Large intestine (tissue), 3 donors: ENCODE measurements at regions not wholly inside any gene's neighbourhood (a gene's known extent, or its start where the extent isn't known, plus 50 kb on each side); places are given as distances from the start of the nearest gene placed in this dataset.

Experiments used
- DNase-seq, 2 donors: peaks; one replicate each; pipeline versions ENCODE4 v3.0.0 to v3.0.0-alpha.2; 2013
- H3K27ac ChIP-seq: one replicate; pipeline ENCODE4 v1.5.1; 2013; ENCODE audit warnings: low read length
- H3K27me3 ChIP-seq: 2 replicates; pipeline ENCODE4 v1.6.1; 2013; ENCODE audit warnings: low read length; ENCODE audit not compliant: control insufficient read depth, insufficient read depth
- H3K36me3 ChIP-seq: 2 replicates; pipeline ENCODE4 v1.6.1; 2013; ENCODE audit warnings: low read length; ENCODE audit not compliant: control insufficient read depth, insufficient read depth
- H3K4me1 ChIP-seq: one replicate; pipeline ENCODE4 v1.6.1; 2013; ENCODE audit warnings: low read length; ENCODE audit not compliant: control insufficient read depth, insufficient read depth
- H3K4me3 ChIP-seq: one replicate; pipeline ENCODE4 v1.5.1; 2013; ENCODE audit warnings: low read length
- H3K9me3 ChIP-seq: one replicate; pipeline ENCODE4 v1.6.1; 2013; ENCODE audit warnings: mild to moderate bottlenecking, low read depth, low read length, moderate library complexity; ENCODE audit not compliant: control insufficient read depth
- WGBS: methylation state at CpG from one replicate; pipeline ENCODE4 v1.1.5; 2013; ENCODE audit warnings: low lambda C conversion rate; ENCODE audit not compliant: insufficient coverage; 5-methylcytosine and 5-hydroxymethylcytosine counted together

- no peaks in the 10 kb centered on the region for H3K27me3 ChIP-seq
- H3K36me3 ChIP-seq: no peaks in the 10 kb centered on the region
- no peak overlapping the region for H3K27ac ChIP-seq
- no peak overlapping the region for H3K4me3 ChIP-seq
- H3K9me3 ChIP-seq: no peaks in the 10 kb centered on the region
- WGBS: 40% methylated on average over 1 of the region's 18 CpGs
- DNase-seq: peak in 1 of 2 donors; percentile 33
- no peaks in the 10 kb centered on the region for H3K4me1 ChIP-seq
These were observed 100.8 kb upstream of the ALDH1A3 start for GRCh38 chr15:100778831-100779288.

DNA sequence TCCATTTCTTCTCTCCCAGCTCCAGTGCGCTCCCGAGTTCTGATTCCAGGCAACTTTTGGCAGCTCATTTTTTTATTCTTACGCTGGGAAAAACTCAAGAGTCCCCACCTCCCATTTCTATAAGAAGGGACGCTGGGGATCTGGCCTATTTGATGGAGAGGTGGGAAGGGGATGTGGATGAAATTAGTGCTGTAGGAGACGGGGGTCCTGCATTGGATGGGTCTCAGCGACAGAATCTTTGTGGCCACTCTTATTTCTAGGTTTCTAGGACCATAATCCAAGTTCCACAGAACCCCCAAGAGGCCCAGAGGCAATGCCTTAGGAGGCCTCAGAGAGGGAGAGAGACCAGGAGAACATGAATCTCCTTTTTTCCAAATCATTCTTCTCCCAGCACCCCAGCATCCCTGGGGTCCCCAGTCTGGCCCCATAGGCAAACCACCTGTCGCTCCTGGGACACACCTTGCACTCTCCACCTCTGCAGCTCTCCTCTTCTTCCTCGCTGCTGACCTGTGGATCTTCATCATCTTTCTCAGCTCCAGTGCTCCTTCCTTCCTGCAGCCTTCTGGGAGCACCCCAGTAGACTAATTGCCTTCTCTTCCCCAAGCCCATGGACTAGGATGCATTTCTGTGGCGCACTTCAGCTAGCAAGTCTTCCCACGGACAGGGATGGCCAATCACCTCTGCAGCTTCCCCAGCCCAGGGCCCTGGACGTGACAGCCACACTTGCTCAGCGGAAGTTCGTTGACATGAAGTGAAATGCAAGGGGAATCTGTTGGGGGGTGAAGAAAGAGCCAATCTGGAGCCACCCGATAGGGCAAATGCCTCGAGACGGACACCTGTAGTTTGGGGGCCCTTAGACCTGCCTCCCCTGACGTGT, 100.1 kb upstream of the ALDH1A3 start:
- Histone ChIP-seq H3K4me1 (no peaks in the 10 kb centered on the region), H3K27ac (no peak overlapping the region), H3K27me3 (no peaks in the 10 kb centered on the region), H3K9me3 (no peaks in the 10 kb centered on the region), H3K4me3 (no peak overlapping the region), H3K36me3 (no peaks in the 10 kb centered on the region)
- WGBS: 100% methylated on average over 2 of the region's 17 CpGs
- no peak for DNase-seq

- Histone ChIP-seq H3K4me1 (no peaks in the 10 kb centered on the region), H3K36me3 (no peaks in the 10 kb centered on the region), H3K4me3 (no peak overlapping the region), H3K9me3 (no peaks in the 10 kb centered on the region), H3K27me3 (no peaks in the 10 kb centered on the region), H3K27ac (no peak overlapping the region)
- no peak for DNase-seq
- WGBS: no CpG with 5 or more reads among the region's 13 CpGs
These were observed 99.3 kb upstream of the ALDH1A3 start for GRCh38 chr15:100780208-100780800.

DNA sequence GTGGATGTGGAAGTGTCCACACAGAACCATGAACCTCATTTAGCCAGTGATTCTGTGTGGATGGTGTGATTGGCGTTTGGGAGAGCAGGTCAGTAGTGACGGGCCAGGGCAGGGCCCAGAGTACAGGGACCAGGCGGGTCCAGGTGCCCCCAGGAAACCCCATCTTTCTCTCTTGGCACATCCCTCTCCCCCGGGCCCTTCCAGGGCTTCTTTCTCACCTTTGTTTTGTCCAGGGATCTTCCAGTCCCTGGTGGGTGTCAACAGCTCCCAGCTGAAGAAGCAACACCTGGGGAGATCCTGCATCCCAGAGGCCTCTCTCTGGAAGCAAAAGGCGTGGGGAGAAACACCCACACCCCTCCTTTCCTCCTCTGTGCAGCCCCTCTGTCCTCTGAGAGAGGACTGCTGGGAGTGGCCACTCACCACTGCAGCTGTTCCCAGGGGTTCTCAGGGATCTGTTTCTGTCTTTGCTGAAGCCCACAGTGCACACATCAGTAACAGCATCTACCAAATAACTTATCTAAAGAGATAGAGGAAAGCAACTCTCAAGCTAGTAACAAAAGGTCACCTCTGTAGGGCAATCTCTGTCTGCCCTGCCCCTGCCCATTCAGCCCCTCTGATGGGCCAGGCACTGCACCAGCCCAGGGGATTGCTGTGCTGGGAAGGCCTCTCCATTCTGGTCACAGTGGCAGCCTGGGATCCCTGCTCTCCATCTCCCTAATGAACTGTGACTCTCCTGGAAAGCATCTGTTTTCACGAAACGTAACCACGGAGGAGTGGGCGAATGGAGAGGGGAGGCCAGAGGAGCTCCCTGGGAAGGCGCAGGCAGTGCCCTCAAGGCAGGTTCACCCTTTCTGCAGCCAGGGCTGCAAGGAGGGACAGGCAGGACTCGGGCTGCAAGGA, 98.3 kb upstream of the ALDH1A3 start:
- Histone ChIP-seq H3K27ac (no peak overlapping the region), H3K4me3 (no peak overlapping the region), H3K4me1 (no peaks in the 10 kb centered on the region), H3K36me3 (no peaks in the 10 kb centered on the region), H3K9me3 (no peaks in the 10 kb centered on the region), H3K27me3 (no peaks in the 10 kb centered on the region)
- DNase-seq: no peak
- WGBS: no CpG with 5 or more reads among the region's 11 CpGs

DNA sequence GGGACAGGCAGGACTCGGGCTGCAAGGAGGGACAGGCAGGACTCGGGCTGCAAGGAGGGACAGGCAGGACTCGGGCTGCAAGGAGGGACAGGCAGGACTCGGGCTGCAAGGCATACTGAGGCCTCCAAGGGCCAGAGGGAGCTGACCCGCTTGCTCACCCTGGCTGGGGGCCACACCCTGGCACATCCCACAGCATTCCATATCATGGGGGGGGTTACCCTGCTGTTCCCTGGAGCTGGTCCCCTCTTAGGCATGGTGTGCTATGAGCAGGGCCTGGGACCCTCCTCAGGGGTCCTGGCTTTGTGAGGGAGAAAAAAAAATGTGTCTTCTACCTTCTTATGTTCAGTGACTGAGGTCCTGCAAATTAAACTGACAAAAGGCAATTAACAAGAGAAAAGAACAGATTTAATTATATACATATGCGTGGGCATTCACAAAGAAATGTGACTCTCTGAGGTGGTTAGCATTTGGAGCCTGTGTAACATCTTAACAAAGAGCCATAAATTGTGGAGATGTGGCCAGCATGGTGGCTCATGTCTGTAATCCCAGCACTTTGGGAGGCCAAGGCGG, 97.6 kb upstream of the ALDH1A3 start:
- Histone ChIP-seq H3K4me3 (no peak overlapping the region), H3K27ac (no peak overlapping the region), H3K4me1 (no peaks in the 10 kb centered on the region), H3K27me3 (no peaks in the 10 kb centered on the region), H3K9me3 (no peaks in the 10 kb centered on the region), H3K36me3 (no peaks in the 10 kb centered on the region)
- DNase-seq: no peak
- WGBS: no CpG with 5 or more reads among the region's 7 CpGs

GRCh38 chr15:100783291-100783690, 96.3 kb upstream of the ALDH1A3 start:
- Histone ChIP-seq H3K4me1 (no peaks in the 10 kb centered on the region), H3K36me3 (no peaks in the 10 kb centered on the region), H3K27me3 (no peaks in the 10 kb centered on the region), H3K4me3 (no peak overlapping the region), H3K27ac (no peak overlapping the region), H3K9me3 (no peaks in the 10 kb centered on the region)
- WGBS: no CpG with 5 or more reads among the region's 7 CpGs
- no peak for DNase-seq

GRCh38 chr15:100783760-100784492, 95.7 kb upstream of the ALDH1A3 start:
- H3K36me3 ChIP-seq: no peaks in the 10 kb centered on the region
- no peak overlapping the region for H3K27ac ChIP-seq
- H3K4me3 ChIP-seq: no peak overlapping the region
- H3K4me1 ChIP-seq: no peaks in the 10 kb centered on the region
- DNase-seq: no peak
- no peaks in the 10 kb centered on the region for H3K27me3 ChIP-seq
- WGBS: no CpG with 5 or more reads among the region's 17 CpGs
- H3K9me3 ChIP-seq: no peaks in the 10 kb centered on the region

GRCh38 chr15:100784493-100785180, 95.0 kb upstream of the ALDH1A3 start:
- Histone ChIP-seq H3K4me3 (no peak overlapping the region), H3K4me1 (no peaks in the 10 kb centered on the region), H3K27ac (no peak overlapping the region), H3K36me3 (no peaks in the 10 kb centered on the region), H3K27me3 (no peaks in the 10 kb centered on the region), H3K9me3 (no peaks in the 10 kb centered on the region)
- DNase-seq: no peak
- no CpG with 5 or more reads among the region's 10 CpGs for WGBS
